ENCODE measurements at regions not wholly inside any gene's neighbourhood (a gene's known extent, or its start where the extent isn't known, plus 50 kb on each side); places are given as distances from the start of the nearest gene placed in this dataset.

DNA sequence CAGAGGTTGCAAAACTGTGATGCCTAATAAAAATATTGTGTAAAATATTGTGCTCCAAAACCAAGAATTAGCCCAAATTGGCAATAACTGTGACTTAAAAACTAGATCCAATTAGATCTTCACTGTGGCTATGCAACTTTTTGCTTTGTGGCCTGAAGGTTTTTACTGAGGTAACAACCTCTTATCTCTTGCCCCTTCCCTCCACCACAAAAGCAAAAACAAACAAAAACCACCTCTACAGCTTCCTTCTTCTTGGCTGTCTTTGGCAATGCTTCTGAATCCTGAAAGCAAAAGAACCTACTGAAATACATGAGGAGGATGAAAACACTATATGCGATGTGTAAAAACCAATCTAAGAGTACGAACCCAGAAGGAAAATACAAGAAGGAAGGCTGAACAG lies 226.7 kb upstream of the MBL2 start:
- no peak for TF ChIP-seq CTCF (IDR thresholded peaks at IDR 0.05)
- TF ChIP-seq POLR2A (IDR thresholded peaks at IDR 0.05) = no peak
